Hepatocyte (in vitro differentiated cells): ENCODE measurements at regions not wholly inside any gene's neighbourhood (a gene's known extent, or its start where the extent isn't known, plus 50 kb on each side); places are given as distances from the start of the nearest gene placed in this dataset.

Source experiments
- DNase-seq: peaks from one replicate; pipeline ENCODE4 v3.0.0-alpha.2; 2016; ENCODE audit warnings: low spot score
- H2AFZ ChIP-seq: fragments of 200-600 bp; sonication (generic); 2 replicates; pipeline ENCODE4 v1.6.0; 2016; ENCODE audit warnings: antibody characterized with exemption, mild to moderate bottlenecking
- H3K27ac ChIP-seq: fragments of 200-600 bp; sonication (generic); 2 replicates; pipeline ENCODE4 v1.5.1; 2016; ENCODE audit warnings: mild to moderate bottlenecking
- H3K27me3 ChIP-seq: fragments of 200-600 bp; sonication (generic); 2 replicates; pipeline ENCODE4 v1.6.1; 2016
- H3K36me3 ChIP-seq: fragments of 200-600 bp; sonication (generic); replicated peaks from 2 replicates; pipeline ENCODE4 v1.5.1; 2016; ENCODE audit warnings: low read depth; ENCODE audit not compliant: insufficient read depth
- H3K4me1 ChIP-seq: fragments of 200-600 bp; sonication (generic); 2 replicates; pipeline ENCODE4 v1.5.1; 2016; ENCODE audit warnings: mild to moderate bottlenecking, moderate library complexity; ENCODE audit not compliant: insufficient read depth
- H3K4me2 ChIP-seq: fragments of 200-600 bp; sonication (generic); 2 replicates; pipeline ENCODE4 v1.6.0; 2016
- H3K4me3 ChIP-seq: fragments of 200-600 bp; sonication (generic); 2 replicates; pipeline ENCODE4 v1.5.1; 2016; ENCODE audit warnings: mild to moderate bottlenecking
- H3K79me2 ChIP-seq: fragments of 200-600 bp; sonication (generic); 2 replicates; pipeline ENCODE4 v1.6.0; 2017; ENCODE audit warnings: mild to moderate bottlenecking
- H3K9me2 ChIP-seq: fragments of 200-600 bp; sonication (generic); replicated peaks from 2 replicates; pipeline ENCODE4 v1.6.0; 2017; ENCODE audit warnings: mild to moderate bottlenecking; ENCODE audit not compliant: insufficient read depth
- H3K9me3 ChIP-seq: fragments of 200-600 bp; sonication (generic); 2 replicates; pipeline ENCODE4 v1.5.1; 2016; ENCODE audit warnings: low read depth, mild to moderate bottlenecking
- H4K20me1 ChIP-seq: fragments of 200-600 bp; sonication (generic); 2 replicates; pipeline ENCODE4 v1.6.0; 2016; ENCODE audit warnings: mild to moderate bottlenecking; ENCODE audit not compliant: insufficient read depth, poor library complexity, severe bottlenecking
- CTCF ChIP-seq: fragments of 200-600 bp; sonication (generic); IDR thresholded peaks from 2 replicates; pipeline ENCODE4 v1.5.1; 2016; ENCODE audit warnings: antibody characterized with exemption, mild to moderate bottlenecking; ENCODE audit not compliant: poor library complexity
- EZH2 ChIP-seq: fragments of 200-600 bp; sonication (generic); IDR thresholded peaks from 2 replicates; pipeline ENCODE4 v1.6.1; 2016; ENCODE audit warnings: antibody characterized with exemption, mild to moderate bottlenecking, borderline replicate concordance
- EZH2phosphoT487 ChIP-seq: fragments of 200-600 bp; sonication (generic); IDR thresholded peaks from one replicate; pipeline ENCODE4 v1.6.1; 2018; ENCODE audit warnings: antibody characterized with exemption, mild to moderate bottlenecking, low read depth, moderate library complexity; ENCODE audit not compliant: unreplicated experiment, severe bottlenecking
- WGBS: methylation state at CpG from one replicate; pipeline ENCODE4 v1.1.6; 2016; ENCODE audit warnings: low lambda C conversion rate; ENCODE audit errors: missing lambda C conversion rate; 5-methylcytosine and 5-hydroxymethylcytosine counted together

GRCh38 chr19:28481674-28482073 is 731.3 kb downstream of the UQCRFS1 start:
- Histone ChIP-seq H2AFZ (no peak overlapping the region), H4K20me1 (no peaks in the 10 kb centered on the region), H3K4me3 (no peak overlapping the region), H3K27ac (no peak overlapping the region), H3K79me2 (no peaks in the 10 kb centered on the region), H3K9me3 (no peaks in the 10 kb centered on the region), H3K4me1 (no peaks in the 10 kb centered on the region), H3K27me3 (no peaks in the 10 kb centered on the region), H3K4me2 (no peak overlapping the region), H3K9me2 (no peaks in the 10 kb centered on the region), H3K36me3 (no peaks in the 10 kb centered on the region)
- DNase-seq = no peak
- 93% methylated on average over 1 of the region's 1 CpG for WGBS
- no peak for TF ChIP-seq CTCF
- no peak for TF ChIP-seq EZH2

- Histone ChIP-seq H4K20me1 (no peaks in the 10 kb centered on the region), H3K27ac (no peak overlapping the region), H3K4me2 (no peak overlapping the region), H3K4me3 (no peak overlapping the region), H3K79me2 (no peaks in the 10 kb centered on the region), H3K9me3 (no peaks in the 10 kb centered on the region), H3K27me3 (no peaks in the 10 kb centered on the region), H3K4me1 (no peaks in the 10 kb centered on the region), H3K36me3 (no peaks in the 10 kb centered on the region), H3K9me2 (no peaks in the 10 kb centered on the region), H2AFZ (no peak overlapping the region)
- DNase-seq = no peak
- 76% methylated on average over 5 of the region's 5 CpGs for WGBS
- TF ChIP-seq CTCF = no peak
- TF ChIP-seq EZH2phosphoT487 = no peak
These were observed 737.4 kb downstream of the UQCRFS1 start for GRCh38 chr19:28475525-28475924.

GRCh38 chr19:28472843-28473242 is 740.1 kb downstream of the UQCRFS1 start:
- Histone ChIP-seq H3K79me2 (no peaks in the 10 kb centered on the region), H3K4me1 (peaks cover 6% of the 10 kb centered on the region), H2AFZ (no peak overlapping the region), H3K9me3 (no peaks in the 10 kb centered on the region), H3K4me3 (no peak overlapping the region), H3K4me2 (no peak overlapping the region), H3K27ac (no peak overlapping the region), H4K20me1 (no peaks in the 10 kb centered on the region), H3K27me3 (no peaks in the 10 kb centered on the region), H3K36me3 (no peaks in the 10 kb centered on the region), H3K9me2 (no peaks in the 10 kb centered on the region)
- TF ChIP-seq CTCF (no peak), EZH2phosphoT487 (no peak), EZH2 (no peak)
- 87% methylated on average over 7 of the region's 7 CpGs for WGBS
- no peak for DNase-seq

GRCh38 chr19:28471731-28472510 is 741.0 kb downstream of the UQCRFS1 start:
- Histone ChIP-seq H3K4me3 (no peak overlapping the region), H3K27ac (no peak overlapping the region), H3K4me1 (peaks cover 6% of the 10 kb centered on the region), H3K4me2 (no peak overlapping the region), H3K9me2 (no peaks in the 10 kb centered on the region), H3K9me3 (no peaks in the 10 kb centered on the region), H3K27me3 (no peaks in the 10 kb centered on the region), H4K20me1 (no peaks in the 10 kb centered on the region), H3K36me3 (no peaks in the 10 kb centered on the region), H3K79me2 (no peaks in the 10 kb centered on the region), H2AFZ (no peak overlapping the region)
- no peak for DNase-seq
- TF ChIP-seq EZH2phosphoT487 = no peak
- no peak for TF ChIP-seq CTCF
- no peak for TF ChIP-seq EZH2
- WGBS = 85% methylated on average over 7 of the region's 7 CpGs
